ENCODE measurements at regions not wholly inside any gene's neighbourhood (a gene's known extent, or its start where the extent isn't known, plus 50 kb on each side); places are given as distances from the start of the nearest gene placed in this dataset.

DNA sequence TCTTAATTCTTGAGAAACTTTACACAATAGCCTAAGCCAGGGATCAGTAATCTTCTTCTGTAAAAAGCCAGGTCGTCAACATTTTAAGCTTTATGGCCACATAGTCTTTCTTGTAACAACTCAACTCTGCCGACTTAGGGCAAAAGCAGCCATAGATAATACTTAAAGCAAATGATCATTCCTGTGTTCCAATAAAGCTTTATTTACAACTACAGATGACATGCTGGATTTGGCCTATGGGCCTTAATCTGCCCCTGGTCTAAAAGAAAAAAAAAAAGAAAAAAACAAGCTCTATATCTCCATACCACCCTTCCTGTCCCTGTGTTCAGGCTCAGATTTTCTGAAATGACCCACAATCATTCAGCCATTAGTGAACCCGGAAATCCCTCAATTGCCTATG is 220.3 kb downstream of the ENC1 start:
- DNase-seq (ENCODE audit: low read depth) = no peak
- Histone ChIP-seq H3K36me3 (ENCODE audit: control insufficient read depth, insufficient read depth, low read length) (no peaks in the 10 kb centered on the region), H3K4me3 (ENCODE audit: low read depth, low read length) (no peak overlapping the region), H3K27me3 (ENCODE audit: control insufficient read depth, insufficient read depth, low read length) (no peaks in the 10 kb centered on the region)
- no peak for FAIRE-seq
- TF ChIP-seq, protein P1, sequence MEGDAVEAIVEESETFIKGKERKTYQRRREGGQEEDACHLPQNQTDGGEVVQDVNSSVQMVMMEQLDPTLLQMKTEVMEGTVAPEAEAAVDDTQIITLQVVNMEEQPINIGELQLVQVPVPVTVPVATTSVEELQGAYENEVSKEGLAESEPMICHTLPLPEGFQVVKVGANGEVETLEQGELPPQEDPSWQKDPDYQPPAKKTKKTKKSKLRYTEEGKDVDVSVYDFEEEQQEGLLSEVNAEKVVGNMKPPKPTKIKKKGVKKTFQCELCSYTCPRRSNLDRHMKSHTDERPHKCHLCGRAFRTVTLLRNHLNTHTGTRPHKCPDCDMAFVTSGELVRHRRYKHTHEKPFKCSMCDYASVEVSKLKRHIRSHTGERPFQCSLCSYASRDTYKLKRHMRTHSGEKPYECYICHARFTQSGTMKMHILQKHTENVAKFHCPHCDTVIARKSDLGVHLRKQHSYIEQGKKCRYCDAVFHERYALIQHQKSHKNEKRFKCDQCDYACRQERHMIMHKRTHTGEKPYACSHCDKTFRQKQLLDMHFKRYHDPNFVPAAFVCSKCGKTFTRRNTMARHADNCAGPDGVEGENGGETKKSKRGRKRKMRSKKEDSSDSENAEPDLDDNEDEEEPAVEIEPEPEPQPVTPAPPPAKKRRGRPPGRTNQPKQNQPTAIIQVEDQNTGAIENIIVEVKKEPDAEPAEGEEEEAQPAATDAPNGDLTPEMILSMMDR (IDR thresholded peaks at IDR 0.05; ENCODE audit: insufficient read depth, low read length, severe bottlenecking) = no peak

DNA sequence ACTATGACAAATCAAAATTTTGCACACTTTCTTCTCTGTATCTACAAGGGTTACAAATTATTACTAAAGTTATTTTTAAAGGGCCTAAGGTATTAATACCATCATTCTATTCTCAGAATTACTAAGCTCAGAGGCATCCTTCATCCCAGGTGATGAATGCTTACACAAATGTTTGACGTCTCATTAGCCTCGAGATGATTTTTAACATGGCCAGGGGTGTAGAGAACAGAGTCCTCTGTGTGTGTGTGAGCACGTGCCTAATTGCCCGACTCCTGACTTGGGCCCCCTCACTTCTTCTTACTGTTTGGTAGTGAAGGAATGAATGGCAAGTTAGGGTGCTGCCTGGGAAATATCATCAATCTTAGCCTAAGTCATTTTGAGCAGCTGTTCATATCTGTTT is 221.1 kb downstream of the ENC1 start:
- Histone ChIP-seq H3K36me3 (ENCODE audit: control insufficient read depth, insufficient read depth, low read length) (no peaks in the 10 kb centered on the region), H3K4me3 (ENCODE audit: low read depth, low read length) (no peak overlapping the region), H3K27me3 (ENCODE audit: control insufficient read depth, insufficient read depth, low read length) (no peaks in the 10 kb centered on the region)
- FAIRE-seq = no peak
- TF ChIP-seq, protein P1 (IDR thresholded peaks at IDR 0.05; ENCODE audit: insufficient read depth, low read length, severe bottlenecking) = no peak
- DNase-seq (ENCODE audit: low read depth) = no peak

DNA sequence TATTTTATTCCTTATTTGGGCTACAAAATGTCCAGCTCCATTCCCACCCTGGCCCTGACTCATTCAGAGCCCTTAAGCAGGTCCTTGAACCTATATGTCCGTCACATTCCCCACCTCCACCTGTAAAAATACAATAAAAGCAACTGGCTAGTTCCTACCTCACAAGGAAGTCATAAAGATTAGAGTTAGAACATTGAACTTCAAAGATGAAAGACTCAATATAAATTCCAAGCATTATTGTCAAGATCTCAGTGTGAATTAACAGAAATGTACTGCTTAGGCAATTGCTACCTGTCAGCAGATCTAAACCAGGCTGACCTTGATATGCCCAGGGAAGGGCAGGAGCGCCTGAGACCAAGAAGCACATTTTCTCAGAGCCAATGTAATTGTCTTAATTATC is 221.8 kb downstream of the ENC1 start:
- no peak overlapping the region for H3K4me3 ChIP-seq (ENCODE audit: low read depth, low read length)
- TF ChIP-seq, protein P1 (IDR thresholded peaks at IDR 0.05; ENCODE audit: insufficient read depth, low read length, severe bottlenecking) = no peak
- no peaks in the 10 kb centered on the region for H3K27me3 ChIP-seq (ENCODE audit: control insufficient read depth, insufficient read depth, low read length)
- H3K36me3 ChIP-seq (ENCODE audit: control insufficient read depth, insufficient read depth, low read length) = no peaks in the 10 kb centered on the region
- FAIRE-seq (no peak), DNase-seq (ENCODE audit: low read depth) (no peak)

DNA sequence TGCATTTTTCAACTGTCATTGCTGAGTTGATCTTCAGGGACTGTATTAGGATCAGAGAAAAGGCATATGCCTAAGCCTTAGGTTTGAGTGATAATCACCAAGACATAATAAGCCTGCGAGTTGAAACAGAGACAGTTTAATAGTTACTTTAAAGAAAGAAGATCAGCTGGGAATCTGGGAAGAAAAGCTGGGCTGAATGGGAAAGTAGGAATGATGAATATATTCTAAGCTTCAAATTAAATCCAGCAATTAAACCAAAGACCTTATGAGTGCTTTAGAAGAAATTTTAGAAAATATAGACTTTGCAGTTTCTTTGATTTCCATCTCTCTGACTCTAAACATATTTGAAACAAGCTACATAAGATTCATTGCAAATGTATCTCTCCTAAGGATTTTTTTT is 222.3 kb downstream of the ENC1 start:
- TF ChIP-seq, protein P1 (IDR thresholded peaks at IDR 0.05; ENCODE audit: insufficient read depth, low read length, severe bottlenecking) = no peak
- DNase-seq (ENCODE audit: low read depth) = no peak
- H3K36me3 ChIP-seq (ENCODE audit: control insufficient read depth, insufficient read depth, low read length) = no peaks in the 10 kb centered on the region
- no peak overlapping the region for H3K4me3 ChIP-seq (ENCODE audit: low read depth, low read length)
- FAIRE-seq = no peak
- H3K27me3 ChIP-seq (ENCODE audit: control insufficient read depth, insufficient read depth, low read length) = no peaks in the 10 kb centered on the region

DNA sequence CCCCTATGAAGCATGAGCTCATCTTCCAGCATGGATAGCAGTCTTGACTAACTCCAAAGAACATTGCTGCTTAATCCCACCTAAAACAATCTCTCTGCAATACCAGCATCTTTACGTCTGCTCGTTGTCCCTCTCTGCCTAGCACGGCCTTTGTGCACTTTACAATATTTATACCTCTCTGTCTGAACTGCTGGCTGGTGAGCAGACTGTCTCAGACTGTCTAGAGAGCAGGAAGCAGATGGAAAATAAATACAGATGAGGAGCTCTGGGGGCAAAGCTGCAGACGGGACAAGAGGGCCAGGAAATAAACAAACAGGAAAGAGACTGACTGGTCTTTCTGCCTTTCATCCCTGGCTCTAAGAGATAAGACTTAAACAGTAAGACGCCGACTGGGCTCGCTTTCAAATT is 224.8 kb downstream of the ENC1 start:
- H3K27me3 ChIP-seq (ENCODE audit: control insufficient read depth, insufficient read depth, low read length) = no peaks in the 10 kb centered on the region
- DNase-seq (ENCODE audit: low read depth) (no peak), FAIRE-seq (no peak)
- TF ChIP-seq, protein P1 (IDR thresholded peaks at IDR 0.05; ENCODE audit: insufficient read depth, low read length, severe bottlenecking) = no peak
- H3K36me3 ChIP-seq (ENCODE audit: control insufficient read depth, insufficient read depth, low read length) = no peaks in the 10 kb centered on the region
- H3K4me3 ChIP-seq (ENCODE audit: low read depth, low read length) = no peak overlapping the region

DNA sequence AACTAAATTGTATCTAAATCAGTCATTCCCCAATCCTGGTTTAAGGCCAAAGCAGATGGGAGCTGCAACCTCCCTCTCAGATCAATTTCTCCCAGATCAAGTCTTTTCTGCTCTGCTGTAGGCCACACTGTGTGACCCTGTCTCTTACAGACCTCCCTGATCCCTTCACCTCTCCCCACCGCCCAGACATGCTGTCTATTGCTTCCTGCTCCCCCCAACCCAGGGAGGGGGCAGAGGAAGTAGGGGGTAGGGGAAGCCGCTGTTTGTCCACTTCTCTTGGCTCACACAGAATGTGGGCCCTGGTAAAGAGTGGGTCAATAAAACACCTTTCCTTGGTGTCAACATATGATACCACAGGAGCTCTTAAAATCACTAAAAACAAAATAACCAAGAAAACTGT is 226.3 kb downstream of the ENC1 start:
- Histone ChIP-seq H3K27me3 (ENCODE audit: control insufficient read depth, insufficient read depth, low read length) (no peaks in the 10 kb centered on the region), H3K4me3 (ENCODE audit: low read depth, low read length) (no peak overlapping the region), H3K36me3 (ENCODE audit: control insufficient read depth, insufficient read depth, low read length) (no peaks in the 10 kb centered on the region)
- DNase-seq (ENCODE audit: low read depth) = no peak
- no peak for FAIRE-seq
- TF ChIP-seq, protein P1 (IDR thresholded peaks at IDR 0.05; ENCODE audit: insufficient read depth, low read length, severe bottlenecking) = no peak

Data from bronchial epithelial cell (primary cell).